GM19351 (cell line): ENCODE measurements at regions not wholly inside any gene's neighbourhood (a gene's known extent, or its start where the extent isn't known, plus 50 kb on each side); places are given as distances from the start of the nearest gene placed in this dataset.
A peak's percentile ranks its signal among the peaks of the same experiment; 100 is the strongest.
"Not testable (repeated sequence)": the region's sequence is repeated elsewhere in the genome, so short reads cannot be mapped to it uniquely, and the experiment has no call there.

Source experiments
- ATAC-seq: cut with Tn5 transposase; IDR thresholded peaks from one replicate; pipeline ENCODE4 v1.9.1; 2021; ENCODE audit warnings: mild to moderate bottlenecking, moderate library complexity; ENCODE audit not compliant: unreplicated experiment

DNA sequence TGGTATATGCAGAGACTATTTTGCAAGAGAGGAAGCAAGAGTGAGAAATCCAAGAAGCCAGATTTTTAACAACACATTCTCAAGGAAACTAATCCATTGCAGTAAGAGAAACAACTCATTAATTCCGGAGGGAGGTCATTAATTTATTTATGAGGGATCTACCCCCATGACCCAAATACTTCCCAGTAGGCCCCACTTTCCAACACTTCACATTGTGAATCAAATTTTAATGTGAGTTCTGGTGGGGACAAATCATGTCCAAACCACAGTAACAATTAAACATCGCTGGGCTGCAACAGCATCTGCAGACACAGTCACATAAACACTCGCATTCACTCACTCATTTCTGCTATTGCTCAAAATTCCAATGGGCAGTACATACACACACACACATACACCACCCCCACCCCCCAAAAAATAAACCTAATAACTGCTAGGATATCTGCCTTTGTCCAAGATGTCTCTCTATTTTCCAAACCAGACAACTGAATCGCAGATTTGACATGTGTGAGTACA lies 1483.7 kb downstream of the PCDH9 start:
- no peak for ATAC-seq

DNA sequence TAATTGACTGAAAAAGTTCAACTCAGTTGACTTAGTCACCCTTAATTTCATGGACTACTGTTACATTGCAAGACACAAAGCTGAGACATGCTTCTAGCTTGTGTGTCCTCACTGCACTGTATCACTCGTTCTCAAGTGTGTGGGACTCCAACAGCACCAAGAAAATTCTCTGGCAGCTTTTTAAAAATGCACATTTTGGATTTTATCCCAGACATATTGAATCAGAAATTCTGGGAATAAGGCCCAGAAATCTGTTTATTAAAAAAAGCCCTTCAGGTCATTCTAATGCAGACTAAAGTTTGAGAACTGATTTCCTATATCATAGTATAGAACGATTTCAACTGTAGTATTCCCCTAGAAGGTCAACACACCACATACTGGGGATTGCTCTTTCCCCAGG lies 1485.3 kb downstream of the PCDH9 start:
- no peak for ATAC-seq

DNA sequence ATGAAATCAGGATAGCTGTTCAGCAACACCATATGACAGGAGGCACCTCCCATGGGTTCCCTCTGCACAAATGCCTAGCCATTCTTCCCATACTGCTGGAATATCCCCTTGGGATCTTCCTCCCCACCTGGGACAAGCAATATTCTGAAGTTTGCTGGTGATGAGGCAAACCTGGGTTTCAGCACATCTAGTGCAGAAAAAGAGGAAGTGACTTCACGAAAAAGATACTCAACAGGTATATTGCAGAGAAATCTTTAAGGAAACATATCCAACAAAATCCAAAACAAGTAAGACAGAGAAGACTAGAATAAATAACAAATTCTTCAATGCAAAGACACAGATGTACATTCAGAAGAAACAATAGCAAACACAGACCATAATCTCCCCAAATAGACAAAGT lies 1497.0 kb downstream of the PCDH9 start:
- no peak for ATAC-seq

DNA sequence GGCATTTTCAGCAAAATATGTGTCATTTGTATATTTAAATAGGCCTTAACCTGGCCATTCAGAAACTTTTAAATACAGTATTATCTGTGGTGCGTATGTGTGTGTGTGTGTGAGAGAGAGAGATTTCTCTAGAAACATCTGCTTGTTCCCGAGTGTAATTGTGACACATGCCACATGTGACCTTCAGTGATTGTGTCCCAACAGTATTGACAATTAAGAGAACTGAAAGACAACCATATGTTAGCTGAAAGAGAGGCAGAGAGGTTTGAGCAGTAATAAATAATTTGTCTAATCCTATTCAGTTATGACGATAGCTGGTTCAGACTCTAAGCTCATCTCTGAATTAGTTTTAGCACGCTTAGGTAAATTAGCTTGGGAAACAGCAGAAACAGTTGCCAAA lies 1503.1 kb downstream of the PCDH9 start:
- ATAC-seq: no peak

DNA sequence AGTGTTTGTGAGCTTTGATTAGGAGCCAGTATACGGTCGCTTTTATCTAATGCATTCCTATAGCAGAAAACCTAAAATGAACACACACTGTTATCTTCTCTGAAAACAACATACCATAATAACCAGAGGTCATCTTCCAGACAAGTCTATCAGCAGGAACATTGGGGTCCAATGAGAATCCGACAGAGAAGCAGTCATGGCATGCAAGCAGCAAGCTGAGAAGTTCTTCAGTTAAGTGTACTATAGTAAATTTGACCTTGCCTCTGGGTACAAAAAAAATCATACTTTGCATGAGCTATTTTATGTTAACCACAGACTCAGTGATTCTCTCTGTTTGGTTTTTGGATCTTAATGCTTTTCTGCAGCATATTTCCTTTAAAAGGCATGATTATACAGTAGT lies 1505.1 kb downstream of the PCDH9 start:
- ATAC-seq: no peak

DNA sequence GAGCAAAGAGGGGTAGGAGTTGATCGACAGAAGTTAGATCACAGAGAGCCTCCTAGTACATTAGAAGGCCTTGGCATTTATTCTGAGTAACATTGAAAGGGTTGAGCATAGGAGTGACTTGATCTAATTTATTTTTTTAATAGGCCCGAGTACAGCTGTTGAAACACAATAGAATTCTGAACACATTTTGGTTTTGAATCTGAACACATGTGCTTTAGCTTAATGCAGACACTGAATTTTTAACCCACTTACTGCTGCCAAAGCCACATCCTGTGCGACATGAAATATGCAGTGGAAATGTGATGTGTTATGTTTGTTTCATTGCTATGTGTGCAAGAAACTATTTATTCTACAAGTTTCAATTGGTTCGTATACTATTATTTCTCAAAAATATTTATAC lies 1505.9 kb downstream of the PCDH9 start:
- no peak for ATAC-seq

DNA sequence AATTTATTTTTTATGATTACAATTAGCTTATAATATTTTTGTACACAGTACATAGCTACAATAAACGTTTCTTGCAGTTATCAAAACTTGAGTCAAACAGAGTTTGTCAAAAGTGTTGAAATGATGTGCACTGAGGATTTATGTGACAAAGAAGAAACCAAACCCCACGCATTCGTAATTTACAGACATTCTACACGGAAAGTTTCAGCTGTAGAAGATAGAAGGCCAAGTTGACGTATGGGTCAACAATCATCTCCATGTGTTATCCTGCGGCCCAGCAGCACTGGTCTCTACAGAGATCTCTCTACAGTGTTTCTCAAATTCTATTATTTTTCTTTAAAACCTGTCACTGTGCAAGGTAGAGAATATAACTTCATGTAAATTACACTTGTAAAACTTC lies 1507.6 kb downstream of the PCDH9 start:
- no peak for ATAC-seq

DNA sequence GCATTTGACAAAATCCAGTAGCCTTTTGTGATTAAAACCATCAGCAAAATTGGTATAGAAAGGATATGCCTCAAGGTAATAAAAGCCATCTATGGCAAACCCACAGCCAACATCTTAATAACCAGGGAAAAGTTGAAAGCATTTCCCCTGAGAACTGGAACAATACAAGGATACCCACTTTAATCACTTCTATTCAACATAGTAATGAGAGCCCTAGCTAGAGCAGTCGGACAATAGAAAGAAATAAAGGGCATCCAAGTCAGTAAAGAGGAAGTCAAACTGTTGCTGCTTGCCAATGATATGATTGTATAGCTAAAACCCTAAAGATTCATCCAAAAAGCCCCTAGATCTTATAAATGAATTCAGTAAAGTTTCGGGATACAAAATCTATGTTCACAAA lies 1510.3 kb downstream of the PCDH9 start:
- ATAC-seq: no peak

DNA sequence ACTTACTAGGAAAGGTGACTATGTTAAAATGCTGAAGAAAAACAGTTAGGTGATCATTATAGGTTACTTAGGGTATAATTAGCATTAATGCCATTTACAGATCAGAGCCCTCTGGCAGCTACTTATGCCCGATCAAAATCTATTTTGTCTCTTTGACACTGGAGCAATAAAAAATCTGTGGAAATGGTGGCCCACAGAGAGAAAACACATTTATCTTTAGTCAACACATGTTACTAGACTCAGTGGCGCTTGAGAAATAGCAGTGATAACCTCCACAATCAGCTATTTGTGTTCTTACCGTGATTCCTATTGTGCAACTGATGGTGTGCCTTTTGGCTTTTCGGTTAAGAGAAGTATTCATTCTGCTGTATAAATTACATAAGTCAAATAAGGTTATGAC lies 1519.6 kb downstream of the PCDH9 start:
- ATAC-seq: no peak

DNA sequence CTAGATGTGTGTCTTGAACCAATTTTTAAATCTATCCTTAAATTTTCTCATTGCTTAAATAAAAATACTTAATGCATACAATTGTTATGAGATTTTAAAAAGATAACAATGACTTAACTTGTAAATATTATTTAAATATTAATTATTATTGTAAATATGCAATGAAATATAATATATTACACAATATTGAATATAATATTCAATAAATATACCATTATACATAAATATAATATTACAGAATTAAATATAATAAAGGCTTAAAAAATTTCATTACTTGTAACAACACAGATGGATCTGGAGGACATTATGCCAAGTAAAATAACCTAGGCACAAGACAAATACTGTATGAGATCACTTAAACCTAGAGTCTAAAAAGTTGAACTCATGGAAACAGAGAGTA lies 1532.3 kb downstream of the PCDH9 start:
- ATAC-seq: no peak

DNA sequence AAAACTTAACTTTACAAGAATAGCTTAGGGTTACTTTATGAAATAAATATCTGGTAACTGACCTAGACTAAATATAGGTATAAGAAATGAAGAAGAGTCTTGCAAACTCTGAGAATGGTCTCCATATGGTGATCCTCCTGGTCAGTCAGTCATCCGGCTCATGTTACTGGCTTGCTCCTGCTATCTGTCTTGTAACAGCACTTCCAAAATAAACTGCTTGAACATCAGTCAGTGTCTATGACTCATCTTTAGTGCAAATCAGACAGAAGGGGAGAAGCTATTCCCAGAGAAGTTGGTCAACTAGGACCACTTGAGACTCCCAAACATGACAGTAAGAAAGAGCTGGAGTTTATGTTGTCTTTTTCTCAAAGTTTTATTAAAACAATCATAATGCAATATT lies 1550.9 kb downstream of the PCDH9 start:
- ATAC-seq: no peak

DNA sequence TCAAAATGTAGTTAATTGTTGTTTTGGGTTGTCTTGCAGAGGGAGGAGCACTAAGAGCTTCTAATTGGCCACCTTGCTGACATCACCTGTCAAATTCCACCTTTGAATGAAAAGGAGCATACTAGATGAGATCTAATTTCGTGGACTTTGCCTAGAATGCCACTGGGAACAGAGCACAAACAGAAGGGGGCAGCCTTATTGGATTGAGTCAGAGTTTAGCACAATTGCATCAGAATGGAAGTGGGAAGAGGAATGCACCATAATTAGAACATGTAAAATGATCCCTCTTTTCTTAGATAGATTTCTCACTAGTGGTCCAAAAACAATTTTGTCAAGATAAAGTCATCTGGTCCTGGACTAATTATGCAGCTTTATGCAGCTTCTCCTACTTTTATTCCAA lies 1552.2 kb downstream of the PCDH9 start:
- no peak for ATAC-seq

DNA sequence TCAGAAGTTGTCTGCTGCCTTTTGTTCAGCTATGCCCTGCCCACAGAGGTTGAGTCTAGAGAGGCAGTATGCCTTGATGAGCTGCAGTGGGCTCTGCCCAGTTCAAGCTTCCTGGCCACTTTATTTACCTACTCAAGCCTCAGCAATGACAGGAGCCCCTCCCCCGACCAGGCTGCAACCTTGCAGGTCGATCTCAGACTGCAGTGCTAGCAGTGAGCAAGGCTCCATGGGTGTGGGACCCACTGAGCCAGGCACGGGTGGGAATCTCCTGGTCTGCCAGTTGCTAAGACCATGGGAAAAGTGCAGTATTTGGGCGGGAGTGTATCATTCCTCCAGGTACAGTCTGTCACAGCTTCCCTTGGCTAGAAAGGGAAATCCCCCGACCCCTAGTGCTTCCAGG lies 1554.8 kb downstream of the PCDH9 start:
- ATAC-seq: not testable (repeated sequence)

DNA sequence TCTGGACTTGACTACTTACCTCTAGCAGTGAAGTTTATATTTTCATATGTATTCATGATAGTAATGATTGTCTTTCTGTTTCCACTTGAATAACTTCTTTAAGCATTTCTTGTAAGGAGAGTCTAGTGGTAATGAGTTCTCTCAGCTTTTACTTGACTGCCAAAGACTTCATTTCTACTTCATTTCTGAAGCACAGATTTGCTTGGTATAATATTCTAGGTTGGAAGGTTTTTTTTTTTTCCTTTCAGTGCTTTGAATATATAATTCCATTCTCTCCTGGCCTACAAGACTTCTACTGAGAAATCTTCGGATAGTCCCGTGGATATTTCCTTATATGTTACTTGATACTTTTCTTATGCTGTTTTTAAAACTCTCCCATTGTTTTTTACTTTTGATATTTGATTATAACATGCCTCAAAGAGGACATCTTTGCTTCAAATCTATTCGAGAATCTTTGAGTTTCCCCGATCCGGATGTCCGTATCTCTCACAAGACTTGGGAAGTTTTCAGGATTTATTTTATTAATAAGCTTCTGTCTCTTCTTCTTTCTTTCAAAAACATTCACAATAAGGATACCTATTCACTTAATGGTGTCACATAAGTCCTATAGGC lies 1560.0 kb downstream of the PCDH9 start:
- ATAC-seq: no peak

DNA sequence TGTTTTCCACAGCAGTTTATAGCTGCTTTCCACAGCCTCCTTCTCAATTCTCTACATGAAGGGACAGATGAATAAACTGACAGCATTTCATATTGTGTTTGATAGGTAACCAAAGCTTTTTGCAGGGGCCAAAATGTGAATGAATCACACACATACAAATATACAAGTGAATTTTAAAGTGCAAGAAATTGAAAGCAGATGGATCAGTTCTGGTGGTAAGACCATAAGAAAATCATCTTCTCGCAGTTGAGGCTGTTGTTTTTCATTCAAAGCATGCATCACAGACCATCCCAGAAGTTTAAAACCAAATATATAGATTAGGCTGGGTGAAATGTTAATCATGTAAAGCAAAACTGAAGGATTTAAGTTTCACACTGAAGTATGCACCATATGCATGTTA lies 1569.4 kb downstream of the PCDH9 start:
- no peak for ATAC-seq

DNA sequence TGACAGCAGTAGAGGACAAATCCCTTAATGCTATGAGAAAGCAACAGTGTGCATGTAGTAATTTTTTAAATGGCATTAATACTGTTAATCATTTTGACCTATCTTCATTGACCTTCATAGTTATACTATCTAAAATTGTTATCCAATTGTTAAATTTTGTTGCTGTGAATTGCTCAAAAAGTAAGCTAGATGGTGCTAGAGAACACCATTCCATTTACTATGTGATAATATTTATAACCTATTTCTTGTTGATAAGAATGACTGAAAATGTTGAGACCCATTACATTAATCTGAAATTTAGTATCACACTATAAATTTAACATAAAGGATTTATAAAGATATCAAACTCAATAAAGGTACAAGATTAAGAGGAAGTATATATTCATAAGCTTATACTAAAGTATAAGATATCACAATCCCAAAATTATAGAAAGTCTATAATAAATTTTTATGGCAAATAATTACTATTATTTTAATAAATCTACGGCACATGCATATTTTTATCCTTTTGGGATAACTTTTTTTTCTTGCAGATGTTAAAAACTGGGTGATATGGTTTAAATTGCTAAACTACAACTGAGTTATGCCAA lies 1573.3 kb downstream of the PCDH9 start:
- peak; percentile 48 for ATAC-seq

DNA sequence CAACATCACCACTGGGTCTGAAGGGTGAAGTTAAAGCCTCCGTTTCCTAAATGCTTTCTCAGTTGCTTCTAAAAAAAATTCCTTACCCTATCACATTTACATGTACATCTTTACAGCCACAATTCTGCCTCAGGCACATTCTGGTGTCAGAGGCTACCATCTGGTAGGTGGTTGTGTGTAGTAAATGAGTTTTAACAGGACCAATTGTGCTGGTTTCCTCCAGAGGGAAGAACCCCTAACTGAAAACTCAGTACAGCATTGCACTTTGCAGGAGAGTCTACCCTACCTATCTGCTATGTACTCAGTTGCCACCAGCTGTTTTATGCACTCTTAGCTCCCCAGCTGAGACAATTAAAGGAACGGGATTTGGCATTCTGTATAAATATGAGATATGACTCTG lies 1576.5 kb downstream of the PCDH9 start:
- ATAC-seq: no peak

DNA sequence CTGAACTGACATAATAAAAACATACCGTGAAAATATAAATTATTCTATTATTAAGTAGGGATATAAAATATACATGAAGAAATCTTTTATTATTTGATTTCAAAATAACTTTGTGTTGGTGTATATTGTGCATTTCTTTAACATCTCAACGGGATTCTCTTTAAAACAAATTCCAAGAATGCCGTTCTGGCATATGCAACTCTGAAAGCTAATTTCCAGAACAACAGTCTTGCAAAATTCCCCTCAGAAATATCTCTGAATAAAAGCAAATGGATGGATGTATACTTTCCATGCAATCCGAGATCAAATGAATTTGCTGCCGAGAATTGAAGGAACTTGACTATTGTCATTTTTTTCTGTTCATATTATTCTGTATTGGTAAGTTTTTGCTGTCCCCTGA lies 1579.8 kb downstream of the PCDH9 start:
- no peak for ATAC-seq

DNA sequence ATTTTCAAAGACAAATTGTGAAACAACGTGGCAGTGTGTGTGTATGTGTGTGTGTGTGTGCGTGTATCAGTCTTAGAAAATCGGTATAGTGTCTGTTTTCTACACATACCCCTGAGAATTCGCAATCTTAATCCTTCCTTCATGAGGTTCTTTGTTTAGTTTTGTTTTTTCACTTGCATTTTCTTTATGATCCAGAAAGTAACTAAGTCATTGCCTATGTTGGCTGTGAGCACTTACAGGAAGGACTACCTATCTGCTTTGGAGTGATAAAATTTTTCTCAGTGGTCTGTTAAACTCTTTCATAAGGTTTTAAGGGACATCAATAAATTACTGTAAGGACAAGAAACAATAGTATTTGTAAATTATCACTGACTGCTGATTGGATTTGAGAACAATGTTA lies 1587.1 kb downstream of the PCDH9 start:
- ATAC-seq: no peak

DNA sequence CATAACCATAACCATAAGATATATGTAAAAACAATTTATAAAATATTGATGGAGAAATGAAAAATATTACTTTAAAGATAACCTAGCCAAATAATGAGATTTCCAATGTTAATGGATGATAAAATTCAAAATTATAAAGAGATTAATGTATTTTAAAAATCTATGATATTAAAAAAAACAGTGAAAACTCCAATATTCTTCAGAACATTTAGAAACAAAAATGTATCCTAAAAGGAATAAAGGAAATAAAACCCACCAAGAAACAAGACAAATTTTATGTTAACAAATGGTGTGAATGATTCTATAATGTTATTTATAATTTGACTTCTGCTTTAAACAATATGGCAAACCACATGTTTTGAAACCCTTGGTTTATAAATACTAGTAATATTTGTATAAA lies 1587.8 kb downstream of the PCDH9 start:
- no peak for ATAC-seq

DNA sequence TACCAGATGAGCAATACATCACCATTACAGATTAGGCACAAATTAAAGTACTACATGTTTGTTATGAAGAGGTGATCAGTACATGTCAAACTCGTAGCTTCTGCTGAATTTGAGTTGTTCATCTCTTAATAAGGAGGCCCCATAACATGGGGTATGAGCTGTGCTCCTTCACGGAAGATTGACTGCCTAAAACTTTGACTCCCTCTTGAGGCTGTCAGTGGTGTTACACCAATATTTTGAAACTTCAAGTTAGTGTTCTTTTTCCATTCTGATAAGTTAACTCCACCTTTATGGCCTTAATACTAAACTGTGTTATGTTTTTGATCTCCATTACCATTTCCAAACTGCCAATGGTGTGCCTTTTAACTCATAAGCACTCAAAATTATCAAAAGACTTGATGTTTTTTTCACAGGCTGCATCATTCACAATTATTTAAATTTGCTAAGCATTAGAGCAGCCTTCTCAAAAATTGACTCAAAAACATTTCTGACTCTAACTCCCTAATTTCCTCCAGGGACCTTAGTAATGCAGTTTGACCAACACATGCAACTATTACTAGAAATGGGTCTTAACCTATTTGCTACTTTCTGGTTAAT lies 1591.5 kb downstream of the PCDH9 start:
- ATAC-seq: peak; percentile 91

DNA sequence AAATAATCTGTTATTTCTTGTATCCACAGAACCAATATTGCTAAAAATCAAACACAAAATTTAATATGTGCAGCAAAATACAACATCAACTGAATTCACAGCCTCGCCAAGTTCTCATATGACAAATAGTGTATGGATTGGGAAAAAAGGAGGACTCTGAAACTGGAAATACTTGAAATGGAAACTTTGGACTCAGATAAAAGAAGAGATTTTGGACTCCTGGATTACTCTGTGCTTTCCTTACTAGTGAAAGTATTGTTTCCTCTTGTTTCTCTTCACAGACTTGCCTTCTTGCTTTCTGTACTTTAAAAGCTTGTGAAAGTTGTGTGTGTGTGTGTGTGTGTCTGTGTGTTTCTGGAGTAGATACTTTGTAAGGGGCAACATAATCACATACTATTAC lies 1596.3 kb downstream of the PCDH9 start:
- ATAC-seq: no peak

DNA sequence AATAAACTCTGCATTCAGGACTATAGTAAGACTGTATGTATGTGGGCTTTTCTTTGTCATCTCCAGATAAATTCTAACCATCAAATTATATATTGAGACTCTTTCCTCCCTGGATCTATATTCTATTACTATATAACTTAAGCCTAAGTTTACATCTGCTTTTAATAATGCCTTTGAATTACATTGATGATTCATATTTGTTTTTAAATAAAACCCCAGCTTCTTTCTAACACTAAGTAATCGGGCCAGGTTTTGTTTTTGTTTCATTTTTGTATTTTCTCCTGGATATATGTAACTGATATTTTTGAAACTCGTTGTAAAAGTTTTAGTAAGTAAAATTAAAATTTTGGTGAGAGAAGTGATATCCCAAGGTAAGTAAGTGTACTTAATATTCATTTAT lies 1599.1 kb downstream of the PCDH9 start:
- no peak for ATAC-seq
